AG04450 (cell line): ENCODE measurements at regions not wholly inside any gene's neighbourhood (a gene's known extent, or its start where the extent isn't known, plus 50 kb on each side); places are given as distances from the start of the nearest gene placed in this dataset.
"Not testable (repeated sequence)": the region's sequence is repeated elsewhere in the genome, so short reads cannot be mapped to it uniquely, and the experiment has no call there.

Experiments used
- CTCF ChIA-PET: fragments of 300-600, 350-600 bp; formaldehyde crosslinking; extraction: SDS; loops from one replicate; lab custom pipeline; 2022; ENCODE audit warnings: antibody characterized with exemption, inconsistent platforms; lab: Charles Lee
- POLR2A ChIA-PET: fragments of 350-600 bp; formaldehyde crosslinking; extraction: SDS; loops from one replicate; lab custom pipeline; 2021; ENCODE audit warnings: antibody characterized with exemption, inconsistent platforms; lab: Yijun Ruan, JAX
- DNase-seq: peaks from one replicate; pipeline ENCODE4 v3.0.0-alpha.2; 2011; ENCODE audit warnings: low read depth, low spot score
- H3K27ac ChIP-seq: one replicate; pipeline ENCODE4 v1.5.1; 2012; ENCODE audit warnings: low read depth, low read length, control low read depth
- H3K27me3 ChIP-seq: one replicate; pipeline ENCODE4 v1.6.0; 2012; ENCODE audit warnings: low read length; ENCODE audit not compliant: control insufficient read depth, insufficient read depth
- H3K4me3 ChIP-seq: 2 replicates; pipeline ENCODE4 v1.5.1; 2011; ENCODE audit warnings: mild to moderate bottlenecking, low read depth, low read length, control low read depth
- H3K9me3 ChIP-seq: 2 replicates; pipeline ENCODE4 v1.5.1; 2012; ENCODE audit warnings: low read length; ENCODE audit not compliant: control insufficient read depth, insufficient read depth
- CTCF ChIP-seq: IDR thresholded peaks from 2 replicates; pipeline ENCODE4 v1.5.1; 2011; ENCODE audit warnings: low read depth, low read length, control low read depth, inconsistent platforms

DNA sequence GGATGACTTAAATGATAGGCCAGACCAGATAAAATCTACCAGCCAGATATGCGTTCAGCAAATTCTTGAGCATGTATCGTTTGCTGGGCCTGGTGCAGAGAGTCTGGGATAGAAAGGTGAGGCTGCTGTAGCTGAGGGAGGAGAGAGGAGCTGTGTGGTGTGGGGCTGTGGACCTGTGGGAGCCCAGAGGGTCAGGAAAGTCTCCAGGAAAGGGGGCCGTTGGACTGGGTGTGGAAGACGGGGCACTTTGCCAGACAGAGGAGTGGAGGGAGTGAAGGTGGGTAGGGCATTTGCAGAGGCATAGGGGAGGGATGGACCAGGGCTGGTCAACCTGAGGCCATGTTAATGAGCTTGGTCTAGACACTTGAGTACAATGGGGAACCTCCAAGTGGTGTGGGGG, 124.7 kb upstream of the UNC5B start:
- H3K9me3 ChIP-seq = no peaks in the 10 kb centered on the region
- ChIA-PET POLR2A (no interaction called here), CTCF (no interaction called here)
- no peak overlapping the region for H3K4me3 ChIP-seq
- no peak for DNase-seq
- H3K27ac ChIP-seq = no peak overlapping the region
- peaks cover 20% of the 10 kb centered on the region for H3K27me3 ChIP-seq
- no peak for TF ChIP-seq CTCF

GRCh38 chr10:71088054-71088453, 124.3 kb upstream of the UNC5B start:
- ChIA-PET POLR2A (no interaction called here), CTCF (no interaction called here)
- no peak overlapping the region for H3K27ac ChIP-seq
- TF ChIP-seq CTCF = no peak
- H3K4me3 ChIP-seq = no peak overlapping the region
- no peak for DNase-seq
- H3K27me3 ChIP-seq = peaks cover 20% of the 10 kb centered on the region
- no peaks in the 10 kb centered on the region for H3K9me3 ChIP-seq

DNA sequence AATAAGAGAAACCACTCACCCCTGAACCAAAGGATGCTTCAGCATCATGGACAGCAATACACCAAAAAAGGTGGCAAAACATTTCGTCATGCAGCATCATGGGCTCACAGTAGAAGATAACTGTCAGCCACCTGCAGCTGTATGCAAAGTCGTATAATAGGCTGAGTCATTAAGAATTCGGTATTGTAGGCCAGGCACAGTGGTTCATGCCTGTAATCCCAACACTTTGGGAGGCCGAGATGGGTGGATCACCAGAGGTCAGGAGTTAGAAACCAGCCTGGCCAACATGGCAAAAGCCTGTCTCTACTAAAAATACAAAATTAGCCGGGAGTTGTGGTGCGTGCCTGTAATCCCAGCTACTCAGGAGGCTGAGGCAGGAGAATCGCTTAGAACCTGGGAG, 123.8 kb upstream of the UNC5B start:
- CTCF ChIA-PET, H3K4me3 ChIP-seq, POLR2A ChIA-PET, H3K27ac ChIP-seq, DNase-seq, H3K9me3 ChIP-seq: not testable (repeated sequence)
- peaks cover 16% of the 10 kb centered on the region for H3K27me3 ChIP-seq

GRCh38 chr10:71089162-71089561, 123.2 kb upstream of the UNC5B start:
- no peak overlapping the region for H3K27ac ChIP-seq
- H3K4me3 ChIP-seq = no peak overlapping the region
- no peak for TF ChIP-seq CTCF
- no peaks in the 10 kb centered on the region for H3K9me3 ChIP-seq
- POLR2A ChIA-PET = no interaction called here
- CTCF ChIA-PET = no interaction called here
- peaks cover 16% of the 10 kb centered on the region for H3K27me3 ChIP-seq
- no peak for DNase-seq

GRCh38 chr10:71090330-71090729, 122.0 kb upstream of the UNC5B start:
- ChIA-PET POLR2A (no interaction called here), CTCF (no interaction called here)
- Histone ChIP-seq H3K4me3 (no peak overlapping the region), H3K27me3 (peaks cover 16% of the 10 kb centered on the region), H3K27ac (no peak overlapping the region), H3K9me3 (no peaks in the 10 kb centered on the region)
- DNase-seq = no peak
- no peak for TF ChIP-seq CTCF

GRCh38 chr10:71090801-71091200, 121.6 kb upstream of the UNC5B start:
- H3K4me3 ChIP-seq = no peak overlapping the region
- H3K27ac ChIP-seq = no peak overlapping the region
- H3K27me3 ChIP-seq = peaks cover 16% of the 10 kb centered on the region
- DNase-seq = no peak
- TF ChIP-seq CTCF = no peak
- ChIA-PET POLR2A (no interaction called here), CTCF (no interaction called here)
- H3K9me3 ChIP-seq = no peaks in the 10 kb centered on the region
